ENCODE measurements at regions not wholly inside any gene's neighbourhood (a gene's known extent, or its start where the extent isn't known, plus 50 kb on each side); places are given as distances from the start of the nearest gene placed in this dataset.
"Not testable (repeated sequence)": the region's sequence is repeated elsewhere in the genome, so short reads cannot be mapped to it uniquely, and the experiment has no call there.

GRCh38 chr18:41643427-41643826 is 311.6 kb upstream of the PIK3C3 start:
- no peak for DNase-seq (ENCODE audit: low read depth in 2 of 3, low spot score in 2 of 3)

- no peak for DNase-seq (ENCODE audit: low read depth in 2 of 3, low spot score in 2 of 3)
These were observed 312.3 kb upstream of the PIK3C3 start for GRCh38 chr18:41642756-41643155.

GRCh38 chr18:41639218-41639617 is 315.8 kb upstream of the PIK3C3 start:
- DNase-seq (ENCODE audit: low read depth in 2 of 3, low spot score in 2 of 3), result no peak

GRCh38 chr18:41631723-41632285 is 323.2 kb upstream of the PIK3C3 start:
- not testable (repeated sequence) for DNase-seq (ENCODE audit: low read depth in 2 of 3, low spot score in 2 of 3)

- DNase-seq (ENCODE audit: low read depth in 2 of 3, low spot score in 2 of 3), result no peak
These were observed 324.7 kb upstream of the PIK3C3 start for GRCh38 chr18:41630232-41630886.

- DNase-seq (ENCODE audit: low read depth in 2 of 3, low spot score in 2 of 3), result no peak
These were observed 330.6 kb upstream of the PIK3C3 start for GRCh38 chr18:41624460-41624859.

GRCh38 chr18:41621177-41621576 is 333.9 kb upstream of the PIK3C3 start:
- no peak for DNase-seq (ENCODE audit: low read depth in 2 of 3, low spot score in 2 of 3)

- DNase-seq (ENCODE audit: low read depth in 2 of 3, low spot score in 2 of 3), result no peak
These were observed 336.9 kb upstream of the PIK3C3 start for GRCh38 chr18:41618147-41618546.

- no peak for DNase-seq (ENCODE audit: low read depth in 2 of 3, low spot score in 2 of 3)
These were observed 337.4 kb upstream of the PIK3C3 start for GRCh38 chr18:41617647-41618046.

- DNase-seq (ENCODE audit: low read depth in 2 of 3, low spot score in 2 of 3), result no peak
These were observed 341.9 kb upstream of the PIK3C3 start for GRCh38 chr18:41613003-41613609.

- no peak for DNase-seq (ENCODE audit: low read depth in 2 of 3, low spot score in 2 of 3)
These were observed 350.1 kb upstream of the PIK3C3 start for GRCh38 chr18:41604964-41605363.

- no peak for DNase-seq (ENCODE audit: low read depth in 2 of 3, low spot score in 2 of 3)
These were observed 353.0 kb upstream of the PIK3C3 start for GRCh38 chr18:41602034-41602433.

GRCh38 chr18:41600693-41601391 is 354.2 kb upstream of the PIK3C3 start:
- no peak for DNase-seq (ENCODE audit: low read depth in 2 of 3, low spot score in 2 of 3)

- no peak for DNase-seq (ENCODE audit: low read depth in 2 of 3, low spot score in 2 of 3)
These were observed 355.6 kb upstream of the PIK3C3 start for GRCh38 chr18:41599466-41599865.

GRCh38 chr18:41594582-41594981 is 360.5 kb upstream of the PIK3C3 start:
- DNase-seq (ENCODE audit: low read depth in 2 of 3, low spot score in 2 of 3), result no peak

- DNase-seq (ENCODE audit: low read depth in 2 of 3, low spot score in 2 of 3), result no peak
These were observed 361.8 kb upstream of the PIK3C3 start for GRCh38 chr18:41593171-41593675.

GRCh38 chr18:41587976-41588375 is 367.1 kb upstream of the PIK3C3 start:
- DNase-seq (ENCODE audit: low read depth in 2 of 3, low spot score in 2 of 3), result peak in 2 of 3 donors; percentile 3 to 9

GRCh38 chr18:41585512-41585911 is 369.5 kb upstream of the PIK3C3 start:
- DNase-seq (ENCODE audit: low read depth in 2 of 3, low spot score in 2 of 3), result no peak

- DNase-seq (ENCODE audit: low read depth in 2 of 3, low spot score in 2 of 3), result no peak
These were observed 375.8 kb upstream of the PIK3C3 start for GRCh38 chr18:41579185-41579584.

- DNase-seq (ENCODE audit: low read depth in 2 of 3, low spot score in 2 of 3), result no peak
These were observed 377.5 kb upstream of the PIK3C3 start for GRCh38 chr18:41577529-41577928.

GRCh38 chr18:41576643-41577042 is 378.4 kb upstream of the PIK3C3 start:
- no peak for DNase-seq (ENCODE audit: low read depth in 2 of 3, low spot score in 2 of 3)

- no peak for DNase-seq (ENCODE audit: low read depth in 2 of 3, low spot score in 2 of 3)
These were observed 385.2 kb upstream of the PIK3C3 start for GRCh38 chr18:41569867-41570266.
